ENCODE measurements at regions not wholly inside any gene's neighbourhood (a gene's known extent, or its start where the extent isn't known, plus 50 kb on each side); places are given as distances from the start of the nearest gene placed in this dataset.

DNA sequence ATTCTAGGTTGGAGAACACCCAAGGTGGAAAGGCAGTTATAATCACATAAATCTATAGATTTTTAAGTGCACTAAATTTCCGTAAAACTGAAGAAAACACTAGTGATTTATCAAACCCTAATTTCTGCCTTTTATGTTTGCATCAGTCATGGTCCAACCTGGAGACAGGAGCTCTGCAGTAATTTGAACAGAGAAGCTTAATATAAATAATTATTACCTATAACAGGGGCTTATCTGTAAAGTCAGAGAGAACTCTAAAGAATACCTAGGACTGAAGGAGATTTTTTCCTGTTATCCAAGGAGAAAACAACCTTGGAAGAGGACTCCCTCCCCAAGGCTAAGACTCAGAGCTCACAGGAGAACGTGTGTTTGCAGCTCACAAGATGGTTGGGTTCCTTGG lies 95.1 kb downstream of the MPP7 start:
- ChIA-PET CTCF (no interaction called here), POLR2A (no interaction called here)
- intact Hi-C loops (cut with micrococcal nuclease) (no loop called here), dilution Hi-C loops (cut with MboI; ENCODE audit: extremely low pct_ligation_motif_present, low sequenced_read_pairs) (no loop called here)
- Histone ChIP-seq H3K4me3 (replicated peaks in 1 of 3; ENCODE audit: insufficient read depth in 1 of 3, low read depth in 1 of 3, low read length in 3 of 3) (no peak overlapping the region), H3K9me1 (replicated peaks; ENCODE audit: control insufficient read depth, extremely low read depth, insufficient read depth, low read length) (no peaks in the 10 kb centered on the region), H3K4me2 (ENCODE audit: insufficient read depth, low read length) (no peak overlapping the region), H3K9me3 (replicated peaks; ENCODE audit: control insufficient read depth, insufficient read depth, low read length) (no peaks in the 10 kb centered on the region), H3K36me3 (ENCODE audit: control insufficient read depth in 2 of 2, extremely low read depth in 1 of 2, insufficient read depth in 2 of 2, low read length in 2 of 2) (no peaks in the 10 kb centered on the region), H3K9ac (replicated peaks; ENCODE audit: extremely low read depth, insufficient read depth, low read length) (no peak overlapping the region), H3K27me3 (ENCODE audit: control insufficient read depth in 2 of 2, insufficient read depth in 2 of 2, low read length in 2 of 2) (no peaks in the 10 kb centered on the region), H2AFZ (ENCODE audit: low read depth, low read length) (no peak overlapping the region), H3K27ac (ENCODE audit: insufficient read depth, low read depth, low read length) (no peak overlapping the region), H3K4me1 (ENCODE audit: control insufficient read depth, extremely low read depth, insufficient read depth, low read length) (no peaks in the 10 kb centered on the region), H3K79me2 (ENCODE audit: control insufficient read depth, insufficient read depth, low read length) (no peaks in the 10 kb centered on the region), H4K20me1 (replicated peaks; ENCODE audit: control insufficient read depth, extremely low read depth, insufficient read depth, low read length) (no peaks in the 10 kb centered on the region)
- no TSS peak for BruUV-seq (replicated peaks)
- TF ChIP-seq, protein P1, sequence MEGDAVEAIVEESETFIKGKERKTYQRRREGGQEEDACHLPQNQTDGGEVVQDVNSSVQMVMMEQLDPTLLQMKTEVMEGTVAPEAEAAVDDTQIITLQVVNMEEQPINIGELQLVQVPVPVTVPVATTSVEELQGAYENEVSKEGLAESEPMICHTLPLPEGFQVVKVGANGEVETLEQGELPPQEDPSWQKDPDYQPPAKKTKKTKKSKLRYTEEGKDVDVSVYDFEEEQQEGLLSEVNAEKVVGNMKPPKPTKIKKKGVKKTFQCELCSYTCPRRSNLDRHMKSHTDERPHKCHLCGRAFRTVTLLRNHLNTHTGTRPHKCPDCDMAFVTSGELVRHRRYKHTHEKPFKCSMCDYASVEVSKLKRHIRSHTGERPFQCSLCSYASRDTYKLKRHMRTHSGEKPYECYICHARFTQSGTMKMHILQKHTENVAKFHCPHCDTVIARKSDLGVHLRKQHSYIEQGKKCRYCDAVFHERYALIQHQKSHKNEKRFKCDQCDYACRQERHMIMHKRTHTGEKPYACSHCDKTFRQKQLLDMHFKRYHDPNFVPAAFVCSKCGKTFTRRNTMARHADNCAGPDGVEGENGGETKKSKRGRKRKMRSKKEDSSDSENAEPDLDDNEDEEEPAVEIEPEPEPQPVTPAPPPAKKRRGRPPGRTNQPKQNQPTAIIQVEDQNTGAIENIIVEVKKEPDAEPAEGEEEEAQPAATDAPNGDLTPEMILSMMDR (IDR thresholded peaks at IDR 0.05; ENCODE audit: extremely low read depth in 1 of 2, insufficient read depth in 1 of 2, low read depth in 1 of 2, low read length in 2 of 2): no peak
- TF ChIP-seq FOS (IDR thresholded peaks at IDR 0.05; ENCODE audit: borderline replicate concordance, insufficient read depth, low read length): no peak
- no peak for TF ChIP-seq POLR2A (IDR thresholded peaks at IDR 0.05; ENCODE audit: low read depth, low read length)
- DNase-seq (ENCODE audit: low read depth, low spot score) (no peak), FAIRE-seq (no peak)

DNA sequence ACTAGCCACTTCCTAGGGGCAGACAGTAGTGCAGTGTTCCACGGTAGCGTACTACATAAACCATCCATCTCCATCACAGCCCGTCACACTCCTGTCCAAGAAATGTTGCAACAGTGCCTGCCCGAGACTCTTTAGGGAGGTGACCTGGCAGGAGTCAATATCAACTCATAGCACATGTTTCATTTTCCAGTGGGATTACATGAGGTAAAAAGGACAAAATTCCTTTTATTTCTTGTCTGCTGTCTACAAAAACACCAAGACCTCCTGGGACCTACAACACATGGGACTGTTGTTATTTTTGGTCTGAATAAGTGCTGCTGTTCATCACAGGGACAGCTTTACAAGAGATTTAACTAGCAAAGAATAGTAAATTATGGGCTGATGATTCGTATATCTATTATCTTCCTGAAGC lies 99.9 kb downstream of the MPP7 start:
- Histone ChIP-seq H3K9me1 (replicated peaks; ENCODE audit: control insufficient read depth, extremely low read depth, insufficient read depth, low read length) (no peaks in the 10 kb centered on the region), H3K27me3 (ENCODE audit: control insufficient read depth in 2 of 2, insufficient read depth in 2 of 2, low read length in 2 of 2) (no peaks in the 10 kb centered on the region), H4K20me1 (replicated peaks; ENCODE audit: control insufficient read depth, extremely low read depth, insufficient read depth, low read length) (no peaks in the 10 kb centered on the region), H3K79me2 (ENCODE audit: control insufficient read depth, insufficient read depth, low read length) (no peaks in the 10 kb centered on the region), H2AFZ (ENCODE audit: low read depth, low read length) (no peak overlapping the region), H3K9me3 (replicated peaks; ENCODE audit: control insufficient read depth, insufficient read depth, low read length) (no peaks in the 10 kb centered on the region), H3K4me1 (ENCODE audit: control insufficient read depth, extremely low read depth, insufficient read depth, low read length) (no peaks in the 10 kb centered on the region), H3K36me3 (ENCODE audit: control insufficient read depth in 2 of 2, extremely low read depth in 1 of 2, insufficient read depth in 2 of 2, low read length in 2 of 2) (no peaks in the 10 kb centered on the region), H3K4me2 (ENCODE audit: insufficient read depth, low read length) (no peak overlapping the region), H3K4me3 (replicated peaks in 1 of 3; ENCODE audit: insufficient read depth in 1 of 3, low read depth in 1 of 3, low read length in 3 of 3) (no peak overlapping the region), H3K27ac (ENCODE audit: insufficient read depth, low read depth, low read length) (no peak overlapping the region), H3K9ac (replicated peaks; ENCODE audit: extremely low read depth, insufficient read depth, low read length) (no peak overlapping the region)
- BruUV-seq (replicated peaks): no TSS peak
- TF ChIP-seq, protein P2, sequence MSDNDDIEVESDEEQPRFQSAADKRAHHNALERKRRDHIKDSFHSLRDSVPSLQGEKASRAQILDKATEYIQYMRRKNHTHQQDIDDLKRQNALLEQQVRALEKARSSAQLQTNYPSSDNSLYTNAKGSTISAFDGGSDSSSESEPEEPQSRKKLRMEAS (IDR thresholded peaks at IDR 0.05; ENCODE audit: insufficient read depth, insufficient read length): no peak
- TF ChIP-seq EZH2 (IDR thresholded peaks at IDR 0.05; ENCODE audit: borderline replicate concordance, low read depth, low read length, severe bottlenecking) (no peak), JUN (IDR thresholded peaks at IDR 0.05; ENCODE audit: borderline replicate concordance, insufficient read depth, insufficient read length, low read depth) (no peak), GATA2 (IDR thresholded peaks at IDR 0.05; ENCODE audit: insufficient read depth, insufficient read length, low read depth, low read length) (no peak)
- TF ChIP-seq, protein P1 (IDR thresholded peaks at IDR 0.05; ENCODE audit: extremely low read depth in 1 of 2, insufficient read depth in 1 of 2, low read depth in 1 of 2, low read length in 2 of 2): no peak
- ChIA-PET CTCF (no interaction called here), POLR2A (no interaction called here)
- FAIRE-seq (no peak), DNase-seq (ENCODE audit: low read depth, low spot score) (no peak)
- intact Hi-C loops (cut with micrococcal nuclease) (no loop called here), dilution Hi-C loops (cut with MboI; ENCODE audit: extremely low pct_ligation_motif_present, low sequenced_read_pairs) (no loop called here)

Measured in endothelial cell of umbilical vein (primary cell).